HG03558 (cell line): ENCODE measurements at regions not wholly inside any gene's neighbourhood (a gene's known extent, or its start where the extent isn't known, plus 50 kb on each side); places are given as distances from the start of the nearest gene placed in this dataset.
"Not testable (repeated sequence)": the region's sequence is repeated elsewhere in the genome, so short reads cannot be mapped to it uniquely, and the experiment has no call there.

Experiments used
- ATAC-seq: cut with Tn5 transposase; IDR thresholded peaks from one replicate; pipeline ENCODE4 v1.9.1; 2021; ENCODE audit warnings: moderate number of reproducible peaks; ENCODE audit not compliant: unreplicated experiment; ENCODE audit errors: extremely low read depth

DNA sequence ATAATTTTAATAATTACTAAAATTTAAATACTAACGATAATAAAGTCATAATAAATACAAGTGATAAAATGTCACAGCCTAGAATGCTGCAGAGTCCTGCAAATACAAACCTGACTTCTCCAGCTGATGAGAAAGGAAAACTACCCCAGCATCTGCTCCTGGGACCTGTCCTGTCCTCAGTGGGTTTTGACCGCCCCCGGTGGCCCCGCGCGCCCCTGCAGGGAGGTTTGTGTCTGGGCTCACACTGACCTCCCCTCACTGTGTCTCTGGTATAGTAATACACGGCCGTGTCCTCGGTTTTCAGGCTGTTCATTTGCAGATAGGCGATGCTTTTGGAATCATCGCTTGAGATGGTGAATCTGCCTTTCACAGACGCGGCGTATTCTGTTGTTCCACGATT is 1139.4 kb downstream of the TMEM121 start:
- no peak for ATAC-seq

DNA sequence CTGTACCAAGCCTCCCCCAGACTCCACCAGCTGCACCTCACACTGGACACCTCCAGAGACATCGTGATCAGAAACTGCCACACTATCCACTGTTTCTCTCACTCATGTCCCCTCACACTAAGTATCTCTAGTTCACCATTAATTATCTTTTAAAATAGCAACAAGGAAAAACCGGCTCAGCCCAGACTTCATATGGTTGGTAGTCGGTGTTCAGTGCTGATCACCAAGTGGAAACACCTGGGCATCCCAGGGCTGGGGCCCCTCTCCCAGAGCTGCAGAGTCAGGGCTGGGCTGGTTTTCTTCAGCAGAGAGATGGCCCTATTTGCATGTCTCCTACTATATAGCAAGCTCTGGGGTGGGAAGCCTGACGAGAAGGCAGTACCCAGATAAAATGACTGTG is 1140.0 kb downstream of the TMEM121 start:
- ATAC-seq = no peak

DNA sequence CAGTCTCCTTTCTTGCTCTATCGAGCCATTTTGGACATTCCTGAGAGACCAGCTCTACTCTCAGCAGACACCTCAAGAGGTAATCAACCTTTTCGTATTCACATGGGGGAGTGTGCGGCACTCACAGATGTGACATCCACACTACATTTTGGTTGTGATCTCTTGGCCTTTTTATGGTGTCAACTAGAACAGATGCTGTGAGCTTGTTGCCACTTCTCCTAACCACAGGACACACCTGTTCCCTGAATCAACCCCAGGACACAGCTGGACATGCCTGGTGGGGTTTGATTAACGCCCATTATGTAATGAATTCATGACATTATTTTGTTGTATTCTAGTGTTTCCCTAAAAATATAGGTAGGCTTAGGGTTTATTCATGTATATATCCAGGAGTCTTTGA is 1143.6 kb downstream of the TMEM121 start:
- ATAC-seq = no peak

- ATAC-seq = not testable (repeated sequence)
Observed at GRCh38 chr14:106674093-106674492, 1147.7 kb downstream of the TMEM121 start.

DNA sequence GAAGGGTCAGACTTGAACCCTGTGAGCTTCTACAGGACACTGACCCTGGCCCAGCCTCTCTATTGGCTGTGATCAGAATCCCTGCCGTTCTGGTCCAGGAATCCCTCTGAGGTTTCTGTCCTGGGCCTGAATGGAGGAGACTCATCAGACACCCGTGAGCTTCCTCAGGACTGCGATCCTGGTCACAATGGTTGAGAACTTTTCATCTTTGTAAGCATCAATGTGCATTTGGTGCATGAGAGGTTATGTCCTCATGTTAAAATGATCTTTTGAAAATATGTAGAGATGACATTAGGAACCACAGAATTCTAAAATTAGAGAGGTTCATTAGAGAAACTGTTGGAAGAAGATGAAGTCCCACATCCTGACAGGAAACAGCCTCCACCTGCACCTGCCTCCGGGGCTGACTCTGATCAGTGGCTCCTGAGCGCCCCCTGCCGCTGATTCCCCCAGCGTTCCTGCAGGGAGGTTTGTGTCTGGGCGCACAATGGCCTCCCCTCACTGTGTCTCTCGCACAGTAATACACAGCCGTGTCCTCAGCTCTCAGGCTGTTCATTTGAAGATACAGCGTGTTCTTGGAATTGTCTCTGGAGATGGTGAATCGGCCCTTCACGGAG is 1148.2 kb downstream of the TMEM121 start:
- ATAC-seq = not testable (repeated sequence)

DNA sequence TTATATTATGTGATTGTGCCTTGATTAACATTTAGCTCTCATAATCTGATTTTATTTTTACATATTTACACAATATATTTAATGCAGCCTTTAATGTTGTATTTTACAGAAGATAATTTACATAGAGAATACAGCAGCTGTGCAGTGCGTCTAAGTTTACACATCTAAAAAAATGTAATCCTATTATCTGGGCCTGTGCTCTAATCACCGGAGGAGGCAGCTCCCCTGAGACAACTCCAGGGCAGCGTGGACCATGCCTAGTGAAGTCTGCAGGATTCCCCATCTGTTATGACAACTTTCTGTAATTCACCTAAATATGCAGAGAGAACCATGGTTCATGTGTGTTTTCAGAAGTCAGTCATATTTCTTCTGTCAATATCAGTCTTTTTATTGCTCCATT is 1149.3 kb downstream of the TMEM121 start:
- ATAC-seq = not testable (repeated sequence)

DNA sequence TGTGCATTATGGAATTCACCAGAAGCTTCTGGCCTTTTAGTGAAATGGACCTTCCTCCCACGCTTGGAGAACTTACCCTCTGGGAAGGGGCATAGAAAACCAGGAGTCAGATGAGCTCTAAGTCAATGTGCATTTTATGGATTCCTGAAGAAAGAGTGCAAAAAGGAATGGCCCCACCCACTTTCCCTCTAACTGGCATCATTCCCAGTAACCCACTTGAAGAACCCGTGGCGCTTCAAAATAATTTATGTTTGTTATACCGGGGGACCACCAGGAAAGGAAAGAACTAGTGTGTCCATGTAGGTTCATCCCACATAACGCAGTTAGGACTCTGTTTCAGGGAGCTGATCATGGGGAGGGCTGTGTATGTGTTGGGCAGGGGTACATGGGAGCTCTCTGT is 1153.4 kb downstream of the TMEM121 start:
- ATAC-seq = no peak

- no peak for ATAC-seq
Observed at GRCh38 chr14:106681161-106681560, 1154.8 kb downstream of the TMEM121 start.

- no peak for ATAC-seq
Observed at GRCh38 chr14:106681568-106681967, 1155.2 kb downstream of the TMEM121 start.

GRCh38 chr14:106683631-106684030 is 1157.2 kb downstream of the TMEM121 start:
- no peak for ATAC-seq

DNA sequence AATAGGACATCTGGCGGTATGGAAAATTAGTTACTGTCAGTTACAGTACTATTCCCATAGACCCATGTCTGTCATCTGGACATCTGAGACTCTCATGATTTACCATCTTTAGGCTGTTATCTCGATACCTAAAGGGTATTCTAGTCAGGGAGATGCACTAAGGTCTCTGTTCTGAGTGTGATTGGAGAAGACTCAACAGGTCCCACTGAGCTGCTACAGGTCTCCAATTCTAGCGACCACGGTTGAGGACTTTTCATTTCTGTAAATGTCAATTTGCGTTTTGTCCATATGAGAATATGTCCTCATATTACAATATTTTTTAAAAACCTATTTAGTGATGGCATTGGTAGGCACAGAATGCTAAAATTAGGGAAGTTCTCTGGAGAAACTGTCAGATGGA is 1160.2 kb downstream of the TMEM121 start:
- no peak for ATAC-seq

GRCh38 chr14:106690333-106690891 is 1164.0 kb downstream of the TMEM121 start:
- no peak for ATAC-seq

DNA sequence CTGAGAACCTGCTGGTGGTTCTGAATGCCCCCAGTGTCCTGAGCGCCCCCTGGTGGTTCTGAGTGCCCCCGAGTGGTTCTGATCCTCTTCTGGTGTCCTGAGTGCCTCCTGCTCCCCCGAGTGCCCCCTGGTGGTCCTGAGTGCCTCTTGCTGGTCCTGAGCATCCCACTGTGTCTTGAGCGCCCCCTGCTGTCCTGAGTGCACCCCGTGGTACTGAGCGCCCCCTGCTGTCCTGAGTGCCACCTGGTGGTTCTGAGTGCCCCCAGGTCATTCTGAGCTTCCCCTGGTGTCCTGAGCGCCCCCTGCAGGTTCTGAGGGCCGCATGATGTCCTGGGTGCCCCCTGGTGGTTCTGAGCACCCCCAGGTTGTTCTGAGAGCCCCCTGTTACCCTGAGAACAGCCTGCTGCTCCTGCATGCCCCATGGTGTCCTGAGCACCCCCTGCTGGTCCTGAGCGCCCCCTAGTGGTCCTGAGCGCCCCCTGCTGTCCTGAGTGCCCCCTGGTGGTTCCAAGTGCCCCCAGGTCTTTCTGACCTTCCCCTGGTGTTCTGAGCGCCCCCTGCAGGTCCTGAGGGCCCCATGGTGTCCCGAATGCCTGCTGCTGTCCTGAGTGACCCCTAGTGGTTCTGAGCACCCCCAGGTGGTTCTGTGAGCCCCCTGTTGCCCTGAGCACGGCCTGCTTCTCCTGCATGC is 1165.4 kb downstream of the TMEM121 start:
- no peak for ATAC-seq

DNA sequence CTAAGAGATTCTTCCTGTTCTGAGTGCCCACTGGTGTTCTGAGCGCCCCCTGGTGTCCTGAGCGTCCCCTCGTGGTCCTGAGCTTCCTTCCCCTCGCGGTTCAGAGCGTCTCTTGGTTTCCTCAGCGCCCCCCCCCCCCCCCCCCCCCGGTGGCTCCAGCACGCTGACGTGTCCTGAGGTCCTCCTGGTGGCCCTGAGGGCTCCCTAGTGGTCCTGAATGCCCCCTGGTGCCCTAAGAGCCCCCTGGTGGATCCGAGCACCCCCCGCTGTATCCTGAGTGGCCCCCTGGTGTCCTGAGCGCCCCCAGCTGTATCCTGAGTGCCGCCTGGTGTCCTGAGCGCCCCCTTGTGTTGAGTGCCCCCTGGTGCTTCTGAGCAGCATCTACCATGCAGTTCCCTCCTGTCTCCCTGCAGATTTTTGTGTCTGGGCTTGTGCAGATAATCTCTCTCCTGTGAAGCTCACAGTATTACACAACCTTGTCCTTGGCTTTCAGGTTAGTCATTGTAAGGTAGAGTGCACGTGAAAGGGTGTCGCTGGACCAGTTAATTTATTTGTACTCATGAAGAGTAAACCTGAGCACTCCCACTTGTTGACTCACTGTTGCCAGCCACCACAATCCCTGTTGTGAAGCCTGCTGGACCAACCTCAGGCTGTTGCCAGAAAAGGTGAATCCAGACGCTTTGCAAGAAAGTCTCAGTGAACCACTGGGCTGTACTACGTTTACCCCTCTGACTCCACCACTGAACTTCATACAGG is 1168.4 kb downstream of the TMEM121 start:
- no peak for ATAC-seq

- not testable (repeated sequence) for ATAC-seq
Observed at GRCh38 chr14:106698620-106699267, 1172.4 kb downstream of the TMEM121 start.

DNA sequence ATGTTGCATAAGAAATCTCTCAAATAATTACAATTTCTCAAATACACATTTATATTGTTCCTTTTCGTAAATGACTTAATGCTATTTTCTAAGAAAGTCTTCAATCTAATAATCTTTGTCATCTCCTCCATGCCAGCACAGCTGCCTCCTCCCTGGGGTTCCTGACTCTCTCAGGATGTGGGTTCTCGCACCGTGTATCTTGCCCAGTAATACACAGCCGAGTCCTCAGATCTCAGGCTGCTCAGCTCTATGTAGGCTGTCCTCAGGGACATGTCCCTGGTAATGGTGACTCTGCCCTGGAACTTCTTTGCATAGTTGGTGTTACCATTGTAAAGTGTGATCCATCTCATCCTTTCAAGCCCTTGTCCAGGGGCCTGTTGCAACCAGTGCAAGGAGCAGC is 1177.3 kb downstream of the TMEM121 start:
- not testable (repeated sequence) for ATAC-seq

DNA sequence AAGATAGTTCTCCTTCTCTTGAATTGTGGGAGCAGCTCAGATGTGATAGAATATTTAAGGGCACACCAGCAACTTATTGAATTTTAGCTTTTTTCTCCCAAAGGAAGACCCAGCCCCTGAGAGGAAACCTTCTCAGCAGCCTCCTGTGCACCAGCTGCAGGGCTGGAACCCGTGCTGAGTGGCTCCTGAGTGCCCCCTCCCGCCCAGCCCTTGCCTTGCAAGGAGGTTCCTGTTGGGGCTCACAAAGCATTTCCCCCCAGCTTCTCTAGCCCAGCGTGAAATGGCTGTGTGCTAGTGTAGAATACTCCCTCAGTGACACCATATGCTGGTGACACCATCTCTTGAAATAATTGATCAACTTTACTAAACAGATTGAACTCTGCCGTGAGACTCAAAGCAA is 1180.1 kb downstream of the TMEM121 start:
- ATAC-seq = not testable (repeated sequence)

GRCh38 chr14:106710187-106710586 is 1183.8 kb downstream of the TMEM121 start:
- not testable (repeated sequence) for ATAC-seq

DNA sequence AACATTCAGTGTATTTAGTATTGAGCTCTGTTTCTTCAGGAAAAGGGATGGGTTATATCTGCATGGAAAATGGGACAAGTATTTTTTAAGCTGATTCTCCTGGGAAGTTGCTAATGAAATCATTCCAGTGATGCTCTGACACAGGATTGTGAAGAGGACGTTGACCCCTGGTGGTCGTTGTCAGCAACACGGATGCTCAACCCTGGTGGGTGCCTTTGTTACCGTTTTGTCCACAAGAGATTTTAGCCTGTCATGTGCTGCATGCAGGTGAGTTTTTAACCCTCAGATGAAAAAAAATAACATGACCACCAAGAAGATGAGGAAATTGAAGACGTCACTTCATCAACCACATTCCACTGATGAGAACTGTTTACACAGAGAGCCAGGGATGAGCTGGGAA is 1186.1 kb downstream of the TMEM121 start:
- ATAC-seq = not testable (repeated sequence)
